ENCODE measurements at regions not wholly inside any gene's neighbourhood (a gene's known extent, or its start where the extent isn't known, plus 50 kb on each side); places are given as distances from the start of the nearest gene placed in this dataset.

- Histone ChIP-seq H3K4me3 (no peak overlapping the region), H3K4me1 (peaks cover 0 to 6% of the 10 kb centered on the region in 2 donors), H3K36me3 (no peaks in the 10 kb centered on the region), H3K27ac (no peak overlapping the region), H3K27me3 (no peaks in the 10 kb centered on the region), H3K9me3 (no peaks in the 10 kb centered on the region)
- no peak for TF ChIP-seq CTCF (IDR thresholded peaks at IDR 0.05)
- ATAC-seq (no peak), DNase-seq (no peak)
- intact Hi-C loops (cut with DNase I) = no loop called here
These were observed 63.4 kb upstream of the CEP85L start for GRCh38 chr6:118714756-118715155.

GRCh38 chr6:118712969-118713368 lies 61.6 kb upstream of the CEP85L start:
- Histone ChIP-seq H3K36me3 (no peaks in the 10 kb centered on the region), H3K4me1 (peaks cover 0 to 20% of the 10 kb centered on the region in 2 donors), H3K4me3 (no peak overlapping the region), H3K9me3 (no peaks in the 10 kb centered on the region), H3K27me3 (no peaks in the 10 kb centered on the region), H3K27ac (no peak overlapping the region)
- ATAC-seq (no peak), DNase-seq (no peak)
- intact Hi-C loops (cut with DNase I) = no loop called here
- no peak for TF ChIP-seq CTCF (IDR thresholded peaks at IDR 0.05)

- H3K9me3 ChIP-seq = no peaks in the 10 kb centered on the region
These were observed 59.2 kb upstream of the CEP85L start for GRCh38 chr6:118710616-118711015.

GRCh38 chr6:118709859-118710350 lies 58.5 kb upstream of the CEP85L start:
- TF ChIP-seq CTCF (IDR thresholded peaks at IDR 0.05) = no peak
- Histone ChIP-seq H3K4me3 (peak overlapping the region; percentile 18 to 32), H3K27me3 (no peaks in the 10 kb centered on the region), H3K4me1 (peaks cover 0 to 33% of the 10 kb centered on the region in 2 donors), H3K36me3 (no peaks in the 10 kb centered on the region), H3K27ac (peak overlapping the region; percentile 77 to 84), H3K9me3 (no peaks in the 10 kb centered on the region)
- intact Hi-C loops (cut with DNase I) = no loop called here
- peak; percentile 72 for ATAC-seq
- DNase-seq = peak in 2 of 4 donors; percentile 14 to 48

More at GRCh38 chr6:118710616-118711015, 59.2 kb upstream of the CEP85L start:
- Histone ChIP-seq H3K4me1 (peaks cover 0 to 29% of the 10 kb centered on the region in 2 donors), H3K4me3 (no peak overlapping the region), H3K36me3 (no peaks in the 10 kb centered on the region), H3K27me3 (no peaks in the 10 kb centered on the region), H3K27ac (peak overlapping the region in 1 of 2 donors; percentile 84)
- intact Hi-C loops (cut with DNase I) = no loop called here
- ATAC-seq = no peak
- no peak for TF ChIP-seq CTCF (IDR thresholded peaks at IDR 0.05)
- no peak for DNase-seq

GRCh38 chr6:118708744-118709143 lies 57.4 kb upstream of the CEP85L start:
- peak in 1 of 4 donors; percentile 56 for DNase-seq
- TF ChIP-seq CTCF (IDR thresholded peaks at IDR 0.05) = no peak
- H3K9me3 ChIP-seq = no peaks in the 10 kb centered on the region
- H3K4me3 ChIP-seq = peak overlapping the region; percentile 18 to 32
- peak overlapping the region; percentile 77 to 84 for H3K27ac ChIP-seq
- H3K27me3 ChIP-seq = no peaks in the 10 kb centered on the region
- intact Hi-C loops (cut with DNase I) = no loop called here
- ATAC-seq = no peak
- no peaks in the 10 kb centered on the region for H3K36me3 ChIP-seq
- H3K4me1 ChIP-seq = peaks cover 0 to 33% of the 10 kb centered on the region in 2 donors
